Stimulated activated naive CD4-positive, alpha-beta T cell treated with Interleukin-2 at 50 U/mL for 16 hours (primary cell): ENCODE measurements at regions not wholly inside any gene's neighbourhood (a gene's known extent, or its start where the extent isn't known, plus 50 kb on each side); places are given as distances from the start of the nearest gene placed in this dataset.

Source experiments
- DNase-seq: peaks from one replicate; lab custom pipeline; 2025; lab: John Stamatoyannopoulos, UW

- DNase-seq = no peak
Measured at GRCh38 chr12:126862500-126862899, 1404.5 kb upstream of the TMEM132C start.

- DNase-seq = no peak
Measured at GRCh38 chr12:126869644-126870043, 1397.3 kb upstream of the TMEM132C start.

GRCh38 chr12:126873701-126874100 lies 1393.3 kb upstream of the TMEM132C start:
- no peak for DNase-seq

- peak; percentile 52 for DNase-seq
Measured at GRCh38 chr12:126874427-126875026, 1392.4 kb upstream of the TMEM132C start.

- DNase-seq = no peak
Measured at GRCh38 chr12:126879842-126880241, 1387.1 kb upstream of the TMEM132C start.

GRCh38 chr12:126883697-126884096 lies 1383.3 kb upstream of the TMEM132C start:
- no peak for DNase-seq

- DNase-seq = no peak
Measured at GRCh38 chr12:126889501-126889900, 1377.5 kb upstream of the TMEM132C start.

- DNase-seq = no peak
Measured at GRCh38 chr12:126890097-126890496, 1376.9 kb upstream of the TMEM132C start.

- no peak for DNase-seq
Measured at GRCh38 chr12:126891789-126892188, 1375.2 kb upstream of the TMEM132C start.

GRCh38 chr12:126895951-126896913 lies 1370.7 kb upstream of the TMEM132C start:
- no peak for DNase-seq

GRCh38 chr12:126897102-126897501 lies 1369.9 kb upstream of the TMEM132C start:
- DNase-seq = no peak

- no peak for DNase-seq
Measured at GRCh38 chr12:126897778-126898177, 1369.2 kb upstream of the TMEM132C start.

- no peak for DNase-seq
Measured at GRCh38 chr12:126898562-126898961, 1368.4 kb upstream of the TMEM132C start.

GRCh38 chr12:126899926-126900792 lies 1366.8 kb upstream of the TMEM132C start:
- DNase-seq = no peak

GRCh38 chr12:126903027-126903876 lies 1363.7 kb upstream of the TMEM132C start:
- no peak for DNase-seq

- no peak for DNase-seq
Measured at GRCh38 chr12:126905752-126906151, 1361.2 kb upstream of the TMEM132C start.

- DNase-seq = no peak
Measured at GRCh38 chr12:126907900-126908764, 1358.8 kb upstream of the TMEM132C start.

GRCh38 chr12:126908765-126909142 lies 1358.2 kb upstream of the TMEM132C start:
- DNase-seq = no peak

GRCh38 chr12:126910570-126910969 lies 1356.4 kb upstream of the TMEM132C start:
- DNase-seq = no peak

- DNase-seq = no peak
Measured at GRCh38 chr12:126912111-126912510, 1354.9 kb upstream of the TMEM132C start.
